ENCODE measurements at regions not wholly inside any gene's neighbourhood (a gene's known extent, or its start where the extent isn't known, plus 50 kb on each side); places are given as distances from the start of the nearest gene placed in this dataset.

GRCh38 chr12:61536117-61536516 lies 724.1 kb upstream of the USP15 start:
- no peak for TF ChIP-seq CTCF (IDR thresholded peaks at IDR 0.05)
- H3K27me3 ChIP-seq = no peaks in the 10 kb centered on the region
- no peak overlapping the region for H3K4me3 ChIP-seq
- intact Hi-C loops (cut with DNase I) = loop anchor here (1.0 kb wide), 1 partner anchor 657 kb away; no protein-coding TSS in a partner anchor
- H3K36me3 ChIP-seq = no peaks in the 10 kb centered on the region
- no peaks in the 10 kb centered on the region for H3K9me3 ChIP-seq
- H3K27ac ChIP-seq = peak overlapping the region in 1 of 2 donors; percentile 46
- H3K4me1 ChIP-seq = no peaks in the 10 kb centered on the region
- no peak for DNase-seq (ENCODE audit: low spot score in 2 of 2)

- intact Hi-C loops (cut with DNase I) = loop anchor here (1.0 kb wide), 1 partner anchor 657 kb away; no protein-coding TSS in a partner anchor
- H3K4me1 ChIP-seq = no peaks in the 10 kb centered on the region
- TF ChIP-seq CTCF (IDR thresholded peaks at IDR 0.05) = no peak
- no peaks in the 10 kb centered on the region for H3K36me3 ChIP-seq
- no peaks in the 10 kb centered on the region for H3K27me3 ChIP-seq
- DNase-seq (ENCODE audit: low spot score in 2 of 2) = no peak
- H3K27ac ChIP-seq = peak overlapping the region; percentile 46 to 67
- H3K4me3 ChIP-seq = no peak overlapping the region
- H3K9me3 ChIP-seq = no peaks in the 10 kb centered on the region
These were observed 723.7 kb upstream of the USP15 start for GRCh38 chr12:61536525-61536924.

DNA sequence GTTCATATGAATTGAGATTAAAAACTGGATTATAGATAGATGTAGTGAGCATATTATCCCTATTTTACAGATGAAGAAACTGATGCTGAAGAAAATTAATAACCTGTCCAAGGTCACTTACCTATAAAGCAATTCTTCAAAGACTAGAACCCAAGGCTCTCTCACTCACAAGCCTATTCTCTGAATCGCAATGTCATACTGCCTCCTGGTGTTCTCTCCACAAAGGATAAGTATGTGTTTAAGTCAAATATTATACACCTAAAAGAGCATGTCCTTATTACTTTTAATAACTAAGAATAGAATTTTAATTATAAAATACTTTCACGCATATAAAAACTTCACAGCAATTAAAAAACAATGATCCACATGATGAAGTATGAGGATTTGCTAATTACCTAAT lies 721.3 kb upstream of the USP15 start:
- DNase-seq (ENCODE audit: low spot score in 2 of 2) = no peak
- H3K27ac ChIP-seq = no peak overlapping the region
- H3K27me3 ChIP-seq = no peaks in the 10 kb centered on the region
- TF ChIP-seq CTCF (IDR thresholded peaks at IDR 0.05) = peak in 1 of 3 experiments; percentile 12
- H3K4me1 ChIP-seq = no peaks in the 10 kb centered on the region
- H3K9me3 ChIP-seq = no peaks in the 10 kb centered on the region
- intact Hi-C loops (cut with DNase I) = no loop called here
- no peak overlapping the region for H3K4me3 ChIP-seq
- H3K36me3 ChIP-seq = no peaks in the 10 kb centered on the region

GRCh38 chr12:61542551-61542950 lies 717.7 kb upstream of the USP15 start:
- Histone ChIP-seq H3K36me3 (no peaks in the 10 kb centered on the region), H3K9me3 (no peaks in the 10 kb centered on the region), H3K4me1 (no peaks in the 10 kb centered on the region), H3K4me3 (no peak overlapping the region), H3K27me3 (no peaks in the 10 kb centered on the region), H3K27ac (no peak overlapping the region)
- intact Hi-C loops (cut with DNase I) = no loop called here
- TF ChIP-seq CTCF (IDR thresholded peaks at IDR 0.05) = no peak
- DNase-seq (ENCODE audit: low spot score in 2 of 2) = no peak

DNA sequence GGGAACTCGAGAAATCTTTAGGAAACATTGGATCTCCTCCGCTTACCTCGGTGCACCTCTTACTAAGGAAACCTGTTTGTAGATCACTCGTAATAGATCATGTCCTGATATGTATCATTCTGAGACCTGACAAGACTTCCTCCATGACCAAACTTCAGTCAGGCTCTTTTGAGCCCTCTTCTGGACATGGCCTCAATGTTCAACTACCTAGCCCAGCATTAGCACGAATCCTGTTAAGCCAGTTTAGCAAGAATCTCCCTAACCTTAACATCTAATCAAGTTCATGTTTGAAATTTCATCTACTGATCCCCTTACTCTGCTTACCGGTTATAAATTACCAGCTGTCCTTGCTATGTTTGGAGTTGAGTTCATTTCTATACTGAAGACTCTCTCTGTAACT lies 713.9 kb upstream of the USP15 start:
- Histone ChIP-seq H3K36me3 (no peaks in the 10 kb centered on the region), H3K27me3 (no peaks in the 10 kb centered on the region), H3K9me3 (no peaks in the 10 kb centered on the region), H3K27ac (no peak overlapping the region), H3K4me1 (no peaks in the 10 kb centered on the region), H3K4me3 (no peak overlapping the region)
- no peak for TF ChIP-seq CTCF (IDR thresholded peaks at IDR 0.05)
- DNase-seq (ENCODE audit: low spot score in 2 of 2) = no peak
- intact Hi-C loops (cut with DNase I) = no loop called here

DNA sequence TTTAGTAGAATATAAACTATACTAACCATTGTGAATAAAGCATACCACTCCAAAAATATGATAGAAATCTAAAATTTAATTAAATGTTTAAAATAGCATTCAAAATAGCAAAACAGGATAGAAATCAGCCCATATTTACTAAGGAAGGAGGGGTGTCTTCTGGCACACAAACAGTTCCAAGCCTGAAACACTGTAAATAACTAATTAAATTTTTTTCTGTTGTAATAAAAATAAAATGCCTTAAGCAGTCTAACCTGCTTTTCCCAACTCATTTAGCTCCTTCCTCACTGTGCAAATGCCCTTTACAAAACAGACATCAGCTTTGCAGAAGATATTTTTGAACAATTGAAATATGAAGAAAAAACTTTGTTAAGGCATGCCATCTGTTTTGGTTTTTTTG lies 707.1 kb upstream of the USP15 start:
- Histone ChIP-seq H3K4me3 (no peak overlapping the region), H3K27me3 (no peaks in the 10 kb centered on the region), H3K4me1 (no peaks in the 10 kb centered on the region), H3K9me3 (no peaks in the 10 kb centered on the region), H3K36me3 (no peaks in the 10 kb centered on the region), H3K27ac (no peak overlapping the region)
- intact Hi-C loops (cut with DNase I) = no loop called here
- no peak for DNase-seq (ENCODE audit: low spot score in 2 of 2)
- no peak for TF ChIP-seq CTCF (IDR thresholded peaks at IDR 0.05)

Measured in ascending aorta (tissue), 2 donors.